ENCODE measurements at regions not wholly inside any gene's neighbourhood (a gene's known extent, or its start where the extent isn't known, plus 50 kb on each side); places are given as distances from the start of the nearest gene placed in this dataset.

DNA sequence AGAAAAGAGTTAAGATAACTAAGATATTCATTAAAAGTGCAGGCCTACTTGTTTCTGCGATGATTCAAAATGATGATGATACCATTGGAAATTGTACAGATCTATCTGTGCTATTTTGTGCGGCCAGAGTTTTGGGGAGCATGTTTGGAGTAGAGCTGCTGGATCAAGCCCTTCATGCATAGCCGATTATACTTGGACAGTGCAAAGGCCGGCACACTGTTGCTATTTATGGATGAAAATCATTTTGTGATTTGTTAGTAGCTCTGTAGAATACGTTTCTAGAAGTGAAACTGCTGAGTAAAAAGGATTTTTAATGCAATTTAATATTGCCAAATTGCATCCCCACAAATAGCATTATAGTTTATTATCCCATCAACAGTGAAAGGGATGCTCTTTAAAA lies 82.1 kb upstream of the NMUR2 start:
- TF ChIP-seq, protein P1, sequence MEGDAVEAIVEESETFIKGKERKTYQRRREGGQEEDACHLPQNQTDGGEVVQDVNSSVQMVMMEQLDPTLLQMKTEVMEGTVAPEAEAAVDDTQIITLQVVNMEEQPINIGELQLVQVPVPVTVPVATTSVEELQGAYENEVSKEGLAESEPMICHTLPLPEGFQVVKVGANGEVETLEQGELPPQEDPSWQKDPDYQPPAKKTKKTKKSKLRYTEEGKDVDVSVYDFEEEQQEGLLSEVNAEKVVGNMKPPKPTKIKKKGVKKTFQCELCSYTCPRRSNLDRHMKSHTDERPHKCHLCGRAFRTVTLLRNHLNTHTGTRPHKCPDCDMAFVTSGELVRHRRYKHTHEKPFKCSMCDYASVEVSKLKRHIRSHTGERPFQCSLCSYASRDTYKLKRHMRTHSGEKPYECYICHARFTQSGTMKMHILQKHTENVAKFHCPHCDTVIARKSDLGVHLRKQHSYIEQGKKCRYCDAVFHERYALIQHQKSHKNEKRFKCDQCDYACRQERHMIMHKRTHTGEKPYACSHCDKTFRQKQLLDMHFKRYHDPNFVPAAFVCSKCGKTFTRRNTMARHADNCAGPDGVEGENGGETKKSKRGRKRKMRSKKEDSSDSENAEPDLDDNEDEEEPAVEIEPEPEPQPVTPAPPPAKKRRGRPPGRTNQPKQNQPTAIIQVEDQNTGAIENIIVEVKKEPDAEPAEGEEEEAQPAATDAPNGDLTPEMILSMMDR (tag by site-specific recombination; IDR thresholded peaks at IDR 0.05): no peak
- no peak for TF ChIP-seq ZSCAN30 (tag by site-specific recombination; IDR thresholded peaks at IDR 0.05)
- TF ChIP-seq ZBTB11 (tag by site-specific recombination; conservative IDR thresholded peaks at IDR 0.05; ENCODE audit: low read depth): no peak
- no peak for TF ChIP-seq ZBTB7A (tag by site-specific recombination; IDR thresholded peaks at IDR 0.05; ENCODE audit: low read depth)
